ENCODE measurements at regions not wholly inside any gene's neighbourhood (a gene's known extent, or its start where the extent isn't known, plus 50 kb on each side); places are given as distances from the start of the nearest gene placed in this dataset.

- Histone ChIP-seq H3K9me3 (ENCODE audit: low read length) (no peaks in the 10 kb centered on the region), H3K27ac (ENCODE audit: low read length) (no peak overlapping the region), H3F3A (ENCODE audit: insufficient read depth, low read length, poor library complexity, severe bottlenecking) (no peaks in the 10 kb centered on the region), H3K36me3 (ENCODE audit: insufficient read depth, low read length) (no peaks in the 10 kb centered on the region), H3K79me2 (replicated peaks; ENCODE audit: insufficient read depth, low read length) (no peaks in the 10 kb centered on the region), H4K20me1 (ENCODE audit: insufficient read depth) (no peaks in the 10 kb centered on the region), H3K9me2 (ENCODE audit: insufficient read depth, low read length) (no peaks in the 10 kb centered on the region), H2AFZ (ENCODE audit: low read depth, low read length) (no peak overlapping the region), H3K27me3 (ENCODE audit: insufficient read depth, low read depth, low read length) (no peaks in the 10 kb centered on the region), H3K4me2 (ENCODE audit: low read length) (no peak overlapping the region), H3K4me3 (ENCODE audit: low read length) (no peak overlapping the region), H3K9ac (ENCODE audit: low read length) (no peak overlapping the region)
- TF ChIP-seq TAF1 (IDR thresholded peaks at IDR 0.05; ENCODE audit: low read depth), result no peak
- TF ChIP-seq, protein P1, sequence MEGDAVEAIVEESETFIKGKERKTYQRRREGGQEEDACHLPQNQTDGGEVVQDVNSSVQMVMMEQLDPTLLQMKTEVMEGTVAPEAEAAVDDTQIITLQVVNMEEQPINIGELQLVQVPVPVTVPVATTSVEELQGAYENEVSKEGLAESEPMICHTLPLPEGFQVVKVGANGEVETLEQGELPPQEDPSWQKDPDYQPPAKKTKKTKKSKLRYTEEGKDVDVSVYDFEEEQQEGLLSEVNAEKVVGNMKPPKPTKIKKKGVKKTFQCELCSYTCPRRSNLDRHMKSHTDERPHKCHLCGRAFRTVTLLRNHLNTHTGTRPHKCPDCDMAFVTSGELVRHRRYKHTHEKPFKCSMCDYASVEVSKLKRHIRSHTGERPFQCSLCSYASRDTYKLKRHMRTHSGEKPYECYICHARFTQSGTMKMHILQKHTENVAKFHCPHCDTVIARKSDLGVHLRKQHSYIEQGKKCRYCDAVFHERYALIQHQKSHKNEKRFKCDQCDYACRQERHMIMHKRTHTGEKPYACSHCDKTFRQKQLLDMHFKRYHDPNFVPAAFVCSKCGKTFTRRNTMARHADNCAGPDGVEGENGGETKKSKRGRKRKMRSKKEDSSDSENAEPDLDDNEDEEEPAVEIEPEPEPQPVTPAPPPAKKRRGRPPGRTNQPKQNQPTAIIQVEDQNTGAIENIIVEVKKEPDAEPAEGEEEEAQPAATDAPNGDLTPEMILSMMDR (IDR thresholded peaks at IDR 0.05; ENCODE audit: poor library complexity, severe bottlenecking), result no peak
- TF ChIP-seq EZH2 (IDR thresholded peaks at IDR 0.05; ENCODE audit: borderline replicate concordance, insufficient read depth, low read length, poor library complexity, severe bottlenecking), result no peak
- TF ChIP-seq SMC3 (conservative IDR thresholded peaks at IDR 0.05; ENCODE audit: poor library complexity), result no peak
- no peak for TF ChIP-seq EP300 (conservative IDR thresholded peaks at IDR 0.05; ENCODE audit: poor library complexity, severe bottlenecking)
- TF ChIP-seq, protein P2, sequence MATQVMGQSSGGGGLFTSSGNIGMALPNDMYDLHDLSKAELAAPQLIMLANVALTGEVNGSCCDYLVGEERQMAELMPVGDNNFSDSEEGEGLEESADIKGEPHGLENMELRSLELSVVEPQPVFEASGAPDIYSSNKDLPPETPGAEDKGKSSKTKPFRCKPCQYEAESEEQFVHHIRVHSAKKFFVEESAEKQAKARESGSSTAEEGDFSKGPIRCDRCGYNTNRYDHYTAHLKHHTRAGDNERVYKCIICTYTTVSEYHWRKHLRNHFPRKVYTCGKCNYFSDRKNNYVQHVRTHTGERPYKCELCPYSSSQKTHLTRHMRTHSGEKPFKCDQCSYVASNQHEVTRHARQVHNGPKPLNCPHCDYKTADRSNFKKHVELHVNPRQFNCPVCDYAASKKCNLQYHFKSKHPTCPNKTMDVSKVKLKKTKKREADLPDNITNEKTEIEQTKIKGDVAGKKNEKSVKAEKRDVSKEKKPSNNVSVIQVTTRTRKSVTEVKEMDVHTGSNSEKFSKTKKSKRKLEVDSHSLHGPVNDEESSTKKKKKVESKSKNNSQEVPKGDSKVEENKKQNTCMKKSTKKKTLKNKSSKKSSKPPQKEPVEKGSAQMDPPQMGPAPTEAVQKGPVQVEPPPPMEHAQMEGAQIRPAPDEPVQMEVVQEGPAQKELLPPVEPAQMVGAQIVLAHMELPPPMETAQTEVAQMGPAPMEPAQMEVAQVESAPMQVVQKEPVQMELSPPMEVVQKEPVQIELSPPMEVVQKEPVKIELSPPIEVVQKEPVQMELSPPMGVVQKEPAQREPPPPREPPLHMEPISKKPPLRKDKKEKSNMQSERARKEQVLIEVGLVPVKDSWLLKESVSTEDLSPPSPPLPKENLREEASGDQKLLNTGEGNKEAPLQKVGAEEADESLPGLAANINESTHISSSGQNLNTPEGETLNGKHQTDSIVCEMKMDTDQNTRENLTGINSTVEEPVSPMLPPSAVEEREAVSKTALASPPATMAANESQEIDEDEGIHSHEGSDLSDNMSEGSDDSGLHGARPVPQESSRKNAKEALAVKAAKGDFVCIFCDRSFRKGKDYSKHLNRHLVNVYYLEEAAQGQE (IDR thresholded peaks at IDR 0.05; ENCODE audit: borderline replicate concordance), result no peak
- TF ChIP-seq MXI1 (conservative IDR thresholded peaks at IDR 0.05; ENCODE audit: poor library complexity, severe bottlenecking), result no peak
- TF ChIP-seq POLR2AphosphoS5 (IDR thresholded peaks at IDR 0.05), result no peak
- no peak for TF ChIP-seq RAD21 (conservative IDR thresholded peaks at IDR 0.05)
Measured at GRCh38 chr5:167708449-167708848, 583.0 kb upstream of the WWC1 start.

DNA sequence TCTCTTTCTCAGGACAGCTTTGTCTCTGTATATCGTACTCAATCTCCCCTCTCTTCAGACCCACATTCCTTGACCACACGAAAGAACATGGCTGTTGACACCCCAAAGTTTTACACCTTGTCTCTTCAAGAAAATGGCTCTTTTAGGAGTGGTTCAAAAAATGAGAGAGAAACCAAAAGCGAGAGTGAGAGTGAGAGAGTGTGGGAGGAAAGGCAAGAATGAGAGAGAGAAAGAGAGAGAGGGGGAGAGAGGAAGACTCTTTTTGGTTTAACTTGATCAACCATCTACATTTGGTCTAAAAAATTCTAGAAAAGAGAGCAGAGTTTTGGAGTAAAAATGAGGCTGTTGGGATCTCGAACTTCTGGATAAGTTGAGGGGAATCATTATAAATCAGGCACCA lies 581.8 kb upstream of the WWC1 start:
- H3K79me2 ChIP-seq (replicated peaks; ENCODE audit: insufficient read depth, low read length), result no peaks in the 10 kb centered on the region
- H4K20me1 ChIP-seq (ENCODE audit: insufficient read depth), result no peaks in the 10 kb centered on the region
- no peaks in the 10 kb centered on the region for H3K9me3 ChIP-seq (ENCODE audit: low read length)
- no peaks in the 10 kb centered on the region for H3K9me2 ChIP-seq (ENCODE audit: insufficient read depth, low read length)
- no peak for TF ChIP-seq EP300 (conservative IDR thresholded peaks at IDR 0.05; ENCODE audit: poor library complexity, severe bottlenecking)
- TF ChIP-seq RAD21 (conservative IDR thresholded peaks at IDR 0.05), result no peak
- TF ChIP-seq, protein P1 (IDR thresholded peaks at IDR 0.05; ENCODE audit: poor library complexity, severe bottlenecking), result no peak
- no peak for TF ChIP-seq SMC3 (conservative IDR thresholded peaks at IDR 0.05; ENCODE audit: poor library complexity)
- TF ChIP-seq TAF1 (IDR thresholded peaks at IDR 0.05; ENCODE audit: low read depth), result no peak
- no peak for TF ChIP-seq POLR2AphosphoS5 (IDR thresholded peaks at IDR 0.05)
- TF ChIP-seq MXI1 (conservative IDR thresholded peaks at IDR 0.05; ENCODE audit: poor library complexity, severe bottlenecking), result no peak
- TF ChIP-seq EZH2 (IDR thresholded peaks at IDR 0.05; ENCODE audit: borderline replicate concordance, insufficient read depth, low read length, poor library complexity, severe bottlenecking), result no peak
- TF ChIP-seq, protein P2 (IDR thresholded peaks at IDR 0.05; ENCODE audit: borderline replicate concordance), result no peak
- no peaks in the 10 kb centered on the region for H3K36me3 ChIP-seq (ENCODE audit: insufficient read depth, low read length)
- H3K4me3 ChIP-seq (ENCODE audit: low read length), result no peak overlapping the region
- no peak overlapping the region for H3K27ac ChIP-seq (ENCODE audit: low read length)
- H3K27me3 ChIP-seq (ENCODE audit: insufficient read depth, low read depth, low read length), result no peaks in the 10 kb centered on the region
- H3K4me2 ChIP-seq (ENCODE audit: low read length), result no peak overlapping the region
- no peaks in the 10 kb centered on the region for H3F3A ChIP-seq (ENCODE audit: insufficient read depth, low read length, poor library complexity, severe bottlenecking)
- no peak overlapping the region for H2AFZ ChIP-seq (ENCODE audit: low read depth, low read length)
- H3K9ac ChIP-seq (ENCODE audit: low read length), result no peak overlapping the region
